HepG2 (cell line): ENCODE measurements at regions not wholly inside any gene's neighbourhood (a gene's known extent, or its start where the extent isn't known, plus 50 kb on each side); places are given as distances from the start of the nearest gene placed in this dataset.

Experiments
- ATAC-seq: fragments of 200-7000 bp; cut with Tn5 transposase; 3 replicates; pipeline ENCODE4 v1.9.1; 2020; ENCODE audit warnings: mild to moderate bottlenecking, moderate library complexity
- BruUV-seq: library from RNA; stranded (reverse); fragments of 400-500 nt; replicated peaks from 2 replicates; lab custom pipeline; 2021; lab: Mats Ljungman, UMichigan
- CTCF ChIA-PET: fragments of 300-600 bp; formaldehyde crosslinking; extraction: SDS; loops from one replicate; lab custom pipeline; 2021; ENCODE audit warnings: low total read pairs, inconsistent platforms, low intra/inter-chr PET ratio; lab: Yijun Ruan, JAX
- POLR2A ChIA-PET: fragments of 350-600 bp; sonication (Branson Sonifier 250); formaldehyde crosslinking; loops from one replicate; lab custom pipeline; 2020; ENCODE audit warnings: antibody characterized with exemption, inconsistent platforms; lab: Yijun Ruan, JAX
- DNase-seq: peaks from one replicate; pipeline ENCODE4 v3.0.0-alpha.2; 2015; ENCODE audit warnings: low spot score
- FAIRE-seq: peaks from 3 replicates; lab custom pipeline; 2011; peaks lifted over from hg19 to GRCh38; lab: Jason Lieb, UNC
- H2AFZ ChIP-seq: one replicate; pipeline ENCODE4 v1.6.1; 2011; ENCODE audit warnings: low read length, inconsistent platforms
- H3K27ac ChIP-seq: fragments of 300-600 bp; 3 replicates; pipeline ENCODE4 v1.8.0; 2011; ENCODE audit warnings: mixed run types, mild to moderate bottlenecking, mixed read lengths, low read length, inconsistent platforms; ENCODE audit not compliant: insufficient read depth; ENCODE audit errors: extremely low read length
- H3K27me3 ChIP-seq, 2 experiments: fragments of 200-600 bp in 1 of 2; 2 replicates in 1 of 2; 3 replicates in 1 of 2; pipeline versions ENCODE4 v1.6.0 to v1.8.0; 2011; ENCODE audit warnings: low read length in 2 of 2, mild to moderate bottlenecking in 2 of 2, moderate library complexity in 2 of 2, inconsistent platforms in 1 of 2; ENCODE audit not compliant: insufficient read depth in 2 of 2, control insufficient read depth in 1 of 2
- H3K36me3 ChIP-seq, 2 experiments: fragments of 200-600 bp in 1 of 2; replicated peaks in 1 of 2; 2 replicates in 1 of 2; 3 replicates in 1 of 2; pipeline versions ENCODE4 v1.5.1 to v1.8.0; 2011; ENCODE audit warnings: low read length in 2 of 2, inconsistent platforms in 1 of 2; ENCODE audit not compliant: insufficient read depth in 2 of 2, control insufficient read depth in 1 of 2
- H3K4me1 ChIP-seq: 2 replicates; pipeline ENCODE4 v1.5.1; 2012; ENCODE audit warnings: low read length, inconsistent platforms; ENCODE audit not compliant: insufficient read depth
- H3K4me2 ChIP-seq: 2 replicates; pipeline ENCODE4 v1.6.0; 2011; ENCODE audit warnings: low read depth, low read length, inconsistent platforms
- H3K4me3 ChIP-seq, 3 experiments: fragments of 200-600 bp in 1 of 3; sonication (generic), shearing (Covaris generic) in 1 of 3; replicated peaks in 1 of 3; 2 replicates each; pipeline ENCODE4 v1.5.1; 2011 to 2016; ENCODE audit warnings: low read length in 3 of 3, inconsistent platforms in 2 of 3, low read depth in 2 of 3, mild to moderate bottlenecking in 2 of 3, control low read depth in 1 of 3, mixed read lengths in 1 of 3; ENCODE audit not compliant: insufficient read depth in 1 of 3
- H3K79me2 ChIP-seq: one replicate; pipeline ENCODE4 v1.6.1; 2011; ENCODE audit warnings: low read length, inconsistent platforms; ENCODE audit not compliant: insufficient read depth
- H3K9ac ChIP-seq: 2 replicates; pipeline ENCODE4 v1.6.0; 2011; ENCODE audit warnings: mild to moderate bottlenecking, low read depth, low read length, inconsistent platforms; ENCODE audit not compliant: insufficient read depth
- H3K9me3 ChIP-seq: 2 replicates; pipeline ENCODE4 v1.5.1; 2012; ENCODE audit warnings: mild to moderate bottlenecking, low read length
- H4K20me1 ChIP-seq: 2 replicates; pipeline ENCODE4 v1.6.0; 2011; ENCODE audit warnings: inconsistent platforms, mild to moderate bottlenecking, low read length, moderate library complexity; ENCODE audit not compliant: insufficient read depth
- GLI4 ChIP-seq: sonication (generic); formaldehyde crosslinking; IDR thresholded peaks from 2 replicates; pipeline ENCODE4 v1.5.1; 2020; ENCODE audit warnings: missing genetic modification reagents, mild to moderate bottlenecking, moderate library complexity, borderline replicate concordance
- SMYD3 ChIP-seq: sonication (generic); formaldehyde crosslinking; IDR thresholded peaks from 2 replicates; pipeline ENCODE4 v1.8.1; 2023; ENCODE audit warnings: mild to moderate bottlenecking, missing genetic modification reagents
- SNAPC4 ChIP-seq: sonication (generic); formaldehyde crosslinking; IDR thresholded peaks from 2 replicates; pipeline ENCODE4 v1.4.0; 2020; ENCODE audit warnings: mild to moderate bottlenecking, missing genetic modification reagents
- TEAD2 ChIP-seq: sonication (generic); formaldehyde crosslinking; IDR thresholded peaks from 2 replicates; pipeline ENCODE4 v1.9.0; 2021; ENCODE audit warnings: missing genetic modification reagents
- TSC22D2 ChIP-seq: sonication (generic); formaldehyde crosslinking; IDR thresholded peaks from 2 replicates; pipeline ENCODE4 v1.5.1; 2020; ENCODE audit warnings: missing genetic modification reagents, mild to moderate bottlenecking, borderline replicate concordance
- ZBTB21 ChIP-seq: sonication (generic); formaldehyde crosslinking; IDR thresholded peaks from 2 replicates; pipeline ENCODE4 v1.4.0; 2020; ENCODE audit warnings: missing genetic modification reagents
- ZMYM3 ChIP-seq: sonication (generic); formaldehyde crosslinking; IDR thresholded peaks from 2 replicates; pipeline ENCODE4 v1.5.1; 2020; ENCODE audit warnings: mild to moderate bottlenecking, missing genetic modification reagents
- ZNF230 ChIP-seq: sonication (generic); formaldehyde crosslinking; IDR thresholded peaks from 2 replicates; pipeline ENCODE4 v1.4.0; 2020; ENCODE audit warnings: mild to moderate bottlenecking, missing genetic modification reagents
- ZNF24 ChIP-seq: fragments of 450-650 bp; IDR thresholded peaks from 2 replicates; pipeline ENCODE4 v1.6.1; 2017; ENCODE audit warnings: antibody characterized with exemption, mild to moderate bottlenecking
- WGBS: methylation state at CpG from one replicate; pipeline ENCODE4 v1.1.6; 2017; ENCODE audit warnings: low lambda C conversion rate; 5-methylcytosine and 5-hydroxymethylcytosine counted together
- in situ Hi-C: cut with HindIII; loops from 2 replicates; pipeline ENCODE4 v1.10.0; 2017; ENCODE audit warnings: low pct_unique_long_range_greater_than_20kb; ENCODE audit not compliant: extremely low pct_ligation_motif_present
- intact Hi-C: fragments of 100-400 bp; cut with micrococcal nuclease; formaldehyde crosslinking; loops from one replicate; pipeline ENCODE4 v1.10.0; 2022; ENCODE audit not compliant: unreplicated experiment
- TF ChIP-seq, protein P1 (sequence below): sonication (generic); formaldehyde crosslinking; IDR thresholded peaks from 2 replicates; pipeline ENCODE4 v1.4.0; 2020; ENCODE audit warnings: missing genetic modification reagents, borderline replicate concordance

DNA sequence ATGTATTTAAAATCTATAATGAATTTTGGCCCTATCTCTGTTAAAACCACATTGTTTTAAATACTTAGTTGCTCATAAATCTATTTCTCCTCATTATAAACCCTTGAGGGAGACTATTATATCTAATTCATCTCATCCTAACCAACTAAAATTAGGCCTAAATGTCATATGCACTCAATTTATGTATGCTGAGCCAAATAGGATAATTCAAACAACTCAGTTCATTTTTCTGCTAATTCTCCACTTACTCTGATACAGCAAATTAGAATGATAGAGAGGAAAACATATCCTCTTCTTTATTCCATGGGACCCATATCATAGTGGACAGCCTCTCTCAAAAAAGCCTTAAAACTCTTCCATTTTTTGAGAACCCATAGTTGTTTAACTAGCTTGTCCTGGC, 80.3 kb upstream of the TET2 start:
- no peak overlapping the region for H3K4me3 ChIP-seq
- no peak overlapping the region for H2AFZ ChIP-seq
- no peak for ATAC-seq
- FAIRE-seq, result no peak
- intact Hi-C loops (no loop called here), in situ Hi-C loops (no loop called here)
- CTCF ChIA-PET, result no interaction called here
- no peaks in the 10 kb centered on the region for H3K36me3 ChIP-seq
- POLR2A ChIA-PET, result no interaction called here
- no peaks in the 10 kb centered on the region for H3K27me3 ChIP-seq
- no peaks in the 10 kb centered on the region for H4K20me1 ChIP-seq
- H3K4me1 ChIP-seq, result no peaks in the 10 kb centered on the region
- no TSS peak for BruUV-seq
- TF ChIP-seq ZMYM3 (CRISPR knock-in tag), result no peak
- no peaks in the 10 kb centered on the region for H3K79me2 ChIP-seq
- no peak for DNase-seq
- H3K9ac ChIP-seq, result no peak overlapping the region
- no peaks in the 10 kb centered on the region for H3K9me3 ChIP-seq
- H3K27ac ChIP-seq, result no peak overlapping the region
- no peak overlapping the region for H3K4me2 ChIP-seq

DNA sequence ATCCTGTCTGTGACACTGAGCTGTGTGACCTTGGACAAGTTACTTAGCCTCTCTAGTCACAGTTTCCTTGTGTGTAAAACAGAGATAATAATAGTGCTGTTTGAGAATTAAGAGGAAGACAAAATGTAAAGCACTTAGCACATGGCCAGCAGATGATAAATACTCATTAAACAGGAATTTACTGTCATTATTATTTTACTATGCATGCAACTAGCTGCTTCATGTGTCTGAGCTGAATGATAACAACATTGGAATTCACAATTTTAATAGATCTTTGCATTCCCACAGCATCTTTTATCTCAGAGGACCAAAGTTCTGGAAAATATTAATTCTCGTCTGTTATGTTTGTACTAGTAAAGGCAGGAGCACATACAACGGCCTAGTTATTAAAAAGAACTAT, 79.2 kb upstream of the TET2 start:
- no peaks in the 10 kb centered on the region for H4K20me1 ChIP-seq
- ChIA-PET POLR2A (no interaction called here), CTCF (no interaction called here)
- H3K9me3 ChIP-seq, result no peaks in the 10 kb centered on the region
- H3K4me1 ChIP-seq, result no peaks in the 10 kb centered on the region
- no peak overlapping the region for H3K4me2 ChIP-seq
- no peak for DNase-seq
- no peak for TF ChIP-seq SNAPC4
- no peak for TF ChIP-seq ZNF230 (CRISPR knock-in tag)
- no peak for TF ChIP-seq GLI4
- no peak for TF ChIP-seq SMYD3 (CRISPR knock-in tag)
- TF ChIP-seq ZNF24, result no peak
- no peak for TF ChIP-seq TEAD2 (CRISPR knock-in tag)
- no peak for TF ChIP-seq TSC22D2 (CRISPR knock-in tag)
- TF ChIP-seq, protein P1, sequence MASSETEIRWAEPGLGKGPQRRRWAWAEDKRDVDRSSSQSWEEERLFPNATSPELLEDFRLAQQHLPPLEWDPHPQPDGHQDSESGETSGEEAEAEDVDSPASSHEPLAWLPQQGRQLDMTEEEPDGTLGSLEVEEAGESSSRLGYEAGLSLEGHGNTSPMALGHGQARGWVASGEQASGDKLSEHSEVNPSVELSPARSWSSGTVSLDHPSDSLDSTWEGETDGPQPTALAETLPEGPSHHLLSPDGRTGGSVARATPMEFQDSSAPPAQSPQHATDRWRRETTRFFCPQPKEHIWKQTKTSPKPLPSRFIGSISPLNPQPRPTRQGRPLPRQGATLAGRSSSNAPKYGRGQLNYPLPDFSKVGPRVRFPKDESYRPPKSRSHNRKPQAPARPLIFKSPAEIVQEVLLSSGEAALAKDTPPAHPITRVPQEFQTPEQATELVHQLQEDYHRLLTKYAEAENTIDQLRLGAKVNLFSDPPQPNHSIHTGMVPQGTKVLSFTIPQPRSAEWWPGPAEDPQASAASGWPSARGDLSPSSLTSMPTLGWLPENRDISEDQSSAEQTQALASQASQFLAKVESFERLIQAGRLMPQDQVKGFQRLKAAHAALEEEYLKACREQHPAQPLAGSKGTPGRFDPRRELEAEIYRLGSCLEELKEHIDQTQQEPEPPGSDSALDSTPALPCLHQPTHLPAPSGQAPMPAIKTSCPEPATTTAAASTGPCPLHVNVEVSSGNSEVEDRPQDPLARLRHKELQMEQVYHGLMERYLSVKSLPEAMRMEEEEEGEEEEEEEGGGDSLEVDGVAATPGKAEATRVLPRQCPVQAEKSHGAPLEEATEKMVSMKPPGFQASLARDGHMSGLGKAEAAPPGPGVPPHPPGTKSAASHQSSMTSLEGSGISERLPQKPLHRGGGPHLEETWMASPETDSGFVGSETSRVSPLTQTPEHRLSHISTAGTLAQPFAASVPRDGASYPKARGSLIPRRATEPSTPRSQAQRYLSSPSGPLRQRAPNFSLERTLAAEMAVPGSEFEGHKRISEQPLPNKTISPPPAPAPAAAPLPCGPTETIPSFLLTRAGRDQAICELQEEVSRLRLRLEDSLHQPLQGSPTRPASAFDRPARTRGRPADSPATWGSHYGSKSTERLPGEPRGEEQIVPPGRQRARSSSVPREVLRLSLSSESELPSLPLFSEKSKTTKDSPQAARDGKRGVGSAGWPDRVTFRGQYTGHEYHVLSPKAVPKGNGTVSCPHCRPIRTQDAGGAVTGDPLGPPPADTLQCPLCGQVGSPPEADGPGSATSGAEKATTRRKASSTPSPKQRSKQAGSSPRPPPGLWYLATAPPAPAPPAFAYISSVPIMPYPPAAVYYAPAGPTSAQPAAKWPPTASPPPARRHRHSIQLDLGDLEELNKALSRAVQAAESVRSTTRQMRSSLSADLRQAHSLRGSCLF (CRISPR knock-in tag), result no peak
- no peak for TF ChIP-seq ZBTB21 (CRISPR knock-in tag)
- TF ChIP-seq, all 625 proteins: peak for 0
- no peak overlapping the region for H3K9ac ChIP-seq
- H2AFZ ChIP-seq, result no peak overlapping the region
- no peaks in the 10 kb centered on the region for H3K36me3 ChIP-seq
- BruUV-seq, result no TSS peak
- ATAC-seq, result no peak
- in situ Hi-C loops, result no loop called here
- H3K79me2 ChIP-seq, result no peaks in the 10 kb centered on the region
- WGBS, result 0% methylated on average over 2 of the region's 2 CpGs
- intact Hi-C loops, result no loop called here
- H3K4me3 ChIP-seq, result no peak overlapping the region
- no peak overlapping the region for H3K27ac ChIP-seq
- no peaks in the 10 kb centered on the region for H3K27me3 ChIP-seq
- no peak for FAIRE-seq
